ENCODE measurements at regions not wholly inside any gene's neighbourhood (a gene's known extent, or its start where the extent isn't known, plus 50 kb on each side); places are given as distances from the start of the nearest gene placed in this dataset.

GRCh38 chr9:32837551-32838058 is 54.3 kb downstream of the TMEM215 start:
- Mint-ChIP-seq H3K27me3 (ENCODE audit: insufficient read depth) (peaks cover 1% of the 10 kb centered on the region; the same call in 1 of the 2 replicates), H3K4me1 (ENCODE audit: low read depth) (no peaks in the 10 kb centered on the region), H3K4me3 (no peak overlapping the region), H3K27ac (no peak overlapping the region), H3K36me3 (ENCODE audit: low read depth) (no peaks in the 10 kb centered on the region), H3K9me3 (no peaks in the 10 kb centered on the region)
- DNase-seq = no peak
- TF ChIP-seq CTCF (IDR thresholded peaks at IDR 0.05) = no peak

GRCh38 chr9:32839013-32839885 is 55.9 kb downstream of the TMEM215 start:
- no peaks in the 10 kb centered on the region; the same call in 1 of the 2 replicates for H3K27me3 Mint-ChIP-seq (ENCODE audit: insufficient read depth)
- no peaks in the 10 kb centered on the region for H3K4me1 Mint-ChIP-seq (ENCODE audit: low read depth)
- no peak for TF ChIP-seq CTCF (IDR thresholded peaks at IDR 0.05)
- DNase-seq = no peak
- H3K36me3 Mint-ChIP-seq (ENCODE audit: low read depth) = no peaks in the 10 kb centered on the region
- no peaks in the 10 kb centered on the region for H3K9me3 Mint-ChIP-seq
- no peak overlapping the region for H3K27ac Mint-ChIP-seq
- H3K4me3 Mint-ChIP-seq = no peak overlapping the region

GRCh38 chr9:32841314-32841713 is 58.0 kb downstream of the TMEM215 start:
- Mint-ChIP-seq H3K27ac (no peak overlapping the region), H3K4me3 (no peak overlapping the region), H3K36me3 (ENCODE audit: low read depth) (no peaks in the 10 kb centered on the region), H3K27me3 (ENCODE audit: insufficient read depth) (no peaks in the 10 kb centered on the region; the same call in 1 of the 2 replicates), H3K4me1 (ENCODE audit: low read depth) (no peaks in the 10 kb centered on the region), H3K9me3 (no peaks in the 10 kb centered on the region)
- no peak for TF ChIP-seq CTCF (IDR thresholded peaks at IDR 0.05)
- no peak for DNase-seq

GRCh38 chr9:32843295-32843694 is 60.0 kb downstream of the TMEM215 start:
- H3K36me3 Mint-ChIP-seq (ENCODE audit: low read depth) = no peaks in the 10 kb centered on the region
- no peaks in the 10 kb centered on the region for H3K9me3 Mint-ChIP-seq
- no peak for TF ChIP-seq CTCF (IDR thresholded peaks at IDR 0.05)
- H3K4me3 Mint-ChIP-seq = no peak overlapping the region
- DNase-seq = no peak
- no peaks in the 10 kb centered on the region for H3K4me1 Mint-ChIP-seq (ENCODE audit: low read depth)
- no peak overlapping the region for H3K27ac Mint-ChIP-seq
- peaks cover 1% of the 10 kb centered on the region; the same call in 1 of the 2 replicates for H3K27me3 Mint-ChIP-seq (ENCODE audit: insufficient read depth)

- Mint-ChIP-seq H3K4me1 (ENCODE audit: low read depth) (no peaks in the 10 kb centered on the region), H3K27me3 (ENCODE audit: insufficient read depth) (peaks cover 1% of the 10 kb centered on the region; the same call in 1 of the 2 replicates), H3K27ac (no peak overlapping the region), H3K9me3 (no peaks in the 10 kb centered on the region), H3K4me3 (no peak overlapping the region), H3K36me3 (ENCODE audit: low read depth) (no peaks in the 10 kb centered on the region)
- TF ChIP-seq CTCF (IDR thresholded peaks at IDR 0.05) = no peak
- DNase-seq = no peak
Observed at GRCh38 chr9:32844259-32844658, 60.9 kb downstream of the TMEM215 start.

Data from HFFc6 (cell line).